ENCODE measurements at regions not wholly inside any gene's neighbourhood (a gene's known extent, or its start where the extent isn't known, plus 50 kb on each side); places are given as distances from the start of the nearest gene placed in this dataset.

GRCh38 chr1:78281580-78281979 lies 209.2 kb upstream of the PTGFR start:
- 69 to 73% (median 72%) methylated on average over 1 of the region's 1 CpG for WGBS, 5 donors
- Histone ChIP-seq H3K27ac (no peak overlapping the region), H3K4me1 (no peaks in the 10 kb centered on the region), H3K4me3 (no peak overlapping the region), H3K9me3 (no peaks in the 10 kb centered on the region), H3K27me3 (replicated peaks in 1 of 7) (peaks cover 0 to 5% (median 0%) of the 10 kb centered on the region in 7 donors), H3K36me3 (no peaks in the 10 kb centered on the region)
- no peak for DNase-seq
- intact Hi-C loops (cut with DNase I; ENCODE audit: low total_unique reads): no loop called here
- TF ChIP-seq POLR2A (IDR thresholded peaks at IDR 0.05) (no peak), CTCF (IDR thresholded peaks at IDR 0.05 in 8 of 11, conservative IDR thresholded peaks at IDR 0.05 in 3 of 11) (no peak), POLR2AphosphoS5 (IDR thresholded peaks at IDR 0.05) (no peak)

DNA sequence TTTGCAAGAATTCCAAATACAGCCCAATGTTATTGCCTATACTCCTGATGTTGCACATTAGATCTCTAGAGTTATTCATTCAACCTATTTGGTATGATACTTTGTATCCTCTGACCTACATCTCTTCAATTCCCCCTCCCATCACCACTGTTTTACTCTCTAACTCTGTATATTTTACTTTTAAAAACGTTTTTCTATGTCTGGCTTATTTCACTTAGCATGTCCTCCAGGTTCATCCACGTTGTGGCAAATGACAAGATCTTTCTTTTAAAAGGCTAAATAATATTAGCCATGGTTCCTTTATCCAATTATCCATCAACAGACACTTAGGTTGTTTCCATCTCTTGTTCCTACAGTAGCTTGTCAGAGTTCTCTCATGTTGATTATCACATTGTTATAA lies 207.1 kb upstream of the PTGFR start:
- Histone ChIP-seq H3K4me1 (no peaks in the 10 kb centered on the region), H3K27ac (no peak overlapping the region), H3K4me3 (no peak overlapping the region), H3K9me3 (no peaks in the 10 kb centered on the region), H3K27me3 (replicated peaks in 1 of 7) (no peaks in the 10 kb centered on the region), H3K36me3 (no peaks in the 10 kb centered on the region)
- no peak for DNase-seq
- intact Hi-C loops (cut with DNase I; ENCODE audit: low total_unique reads): no loop called here
- WGBS, 5 donors: 20 to 30% (median 25%) methylated on average over 2 of the region's 2 CpGs
- TF ChIP-seq POLR2A (IDR thresholded peaks at IDR 0.05) (no peak), POLR2AphosphoS5 (IDR thresholded peaks at IDR 0.05) (no peak), CTCF (IDR thresholded peaks at IDR 0.05 in 8 of 11, conservative IDR thresholded peaks at IDR 0.05 in 3 of 11) (no peak)

DNA sequence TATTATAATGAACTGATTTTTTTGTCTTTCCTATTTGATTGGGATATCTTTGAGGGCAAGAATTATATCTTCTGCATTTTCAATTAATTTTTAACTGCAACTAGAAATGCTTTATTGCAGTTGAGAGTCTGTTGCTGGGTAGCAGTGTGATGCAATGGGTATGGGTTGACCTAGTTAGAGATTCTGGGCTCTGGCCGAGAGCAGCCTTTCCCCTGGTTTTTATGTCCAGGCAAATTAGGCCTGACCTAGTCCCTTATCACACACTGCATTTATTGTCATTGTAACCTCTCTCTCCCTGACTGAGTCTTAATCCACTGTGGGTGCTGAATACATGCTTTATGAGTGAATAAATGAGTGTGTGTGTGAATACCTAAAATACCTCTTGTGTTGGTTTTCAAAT lies 206.4 kb upstream of the PTGFR start:
- Histone ChIP-seq H3K9me3 (no peaks in the 10 kb centered on the region), H3K4me3 (no peak overlapping the region), H3K27me3 (replicated peaks in 1 of 7) (no peaks in the 10 kb centered on the region), H3K27ac (no peak overlapping the region), H3K36me3 (no peaks in the 10 kb centered on the region), H3K4me1 (no peaks in the 10 kb centered on the region)
- intact Hi-C loops (cut with DNase I; ENCODE audit: low total_unique reads): no loop called here
- 76 to 100% (median 79%) methylated on average over 1 of the region's 1 CpG for WGBS, 5 donors
- no peak for TF ChIP-seq CTCF (IDR thresholded peaks at IDR 0.05 in 8 of 11, conservative IDR thresholded peaks at IDR 0.05 in 3 of 11)
- TF ChIP-seq POLR2A (IDR thresholded peaks at IDR 0.05): no peak
- no peak for TF ChIP-seq POLR2AphosphoS5 (IDR thresholded peaks at IDR 0.05)
- DNase-seq: no peak

DNA sequence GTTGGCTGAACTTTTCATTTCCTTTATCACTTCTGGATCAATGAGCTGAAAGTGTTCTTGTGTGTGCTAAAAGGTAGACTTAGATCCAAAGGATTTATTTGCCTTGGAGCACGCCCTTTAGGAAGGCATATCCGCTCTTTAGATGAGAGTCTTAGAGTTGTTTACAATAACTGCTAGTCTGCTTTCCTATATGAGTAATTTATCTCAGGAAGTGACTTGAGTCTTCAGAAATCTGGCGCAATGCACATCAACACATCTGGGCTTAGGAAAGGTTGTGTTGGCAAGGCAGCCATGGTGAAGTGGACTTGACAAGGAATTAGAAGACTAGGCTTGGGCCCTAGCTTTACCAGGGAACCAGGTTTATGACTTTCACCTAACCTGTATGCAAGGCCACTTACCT lies 204.1 kb upstream of the PTGFR start:
- DNase-seq: no peak
- Histone ChIP-seq H3K9me3 (no peaks in the 10 kb centered on the region), H3K4me1 (no peaks in the 10 kb centered on the region), H3K27me3 (replicated peaks in 1 of 7) (no peaks in the 10 kb centered on the region), H3K4me3 (no peak overlapping the region), H3K27ac (no peak overlapping the region), H3K36me3 (no peaks in the 10 kb centered on the region)
- TF ChIP-seq POLR2AphosphoS5 (IDR thresholded peaks at IDR 0.05) (no peak), CTCF (IDR thresholded peaks at IDR 0.05 in 8 of 11, conservative IDR thresholded peaks at IDR 0.05 in 3 of 11) (no peak), POLR2A (IDR thresholded peaks at IDR 0.05) (no peak)
- intact Hi-C loops (cut with DNase I; ENCODE audit: low total_unique reads): no loop called here
- 67 to 72% (median 69%) methylated on average over 3 of the region's 3 CpGs for WGBS, 5 donors

All from spleen (tissue), 11 donors.